HG03469 (cell line): ENCODE measurements at regions not wholly inside any gene's neighbourhood (a gene's known extent, or its start where the extent isn't known, plus 50 kb on each side); places are given as distances from the start of the nearest gene placed in this dataset.

Source experiments
- ATAC-seq: cut with Tn5 transposase; IDR thresholded peaks from one replicate; pipeline ENCODE4 v1.9.1; 2021; ENCODE audit warnings: mild to moderate bottlenecking, moderate library complexity, moderate number of reproducible peaks; ENCODE audit not compliant: unreplicated experiment

- ATAC-seq = no peak
Measured at GRCh38 chr15:47513471-47513870, 203.8 kb upstream of the SEMA6D start.

- ATAC-seq = no peak
Measured at GRCh38 chr15:47514200-47514652, 203.1 kb upstream of the SEMA6D start.

GRCh38 chr15:47516558-47516957 lies 200.7 kb upstream of the SEMA6D start:
- no peak for ATAC-seq

GRCh38 chr15:47516972-47517371 lies 200.3 kb upstream of the SEMA6D start:
- no peak for ATAC-seq

- no peak for ATAC-seq
Measured at GRCh38 chr15:47517737-47518136, 199.6 kb upstream of the SEMA6D start.

- no peak for ATAC-seq
Measured at GRCh38 chr15:47523681-47524475, 193.4 kb upstream of the SEMA6D start.

- no peak for ATAC-seq
Measured at GRCh38 chr15:47529241-47529640, 188.1 kb upstream of the SEMA6D start.

GRCh38 chr15:47534673-47535072 lies 182.6 kb upstream of the SEMA6D start:
- no peak for ATAC-seq

- no peak for ATAC-seq
Measured at GRCh38 chr15:47541562-47541961, 175.7 kb upstream of the SEMA6D start.

- no peak for ATAC-seq
Measured at GRCh38 chr15:47542312-47542989, 174.9 kb upstream of the SEMA6D start.

- ATAC-seq = no peak
Measured at GRCh38 chr15:47548231-47548630, 169.1 kb upstream of the SEMA6D start.

- ATAC-seq = no peak
Measured at GRCh38 chr15:47548986-47549385, 168.3 kb upstream of the SEMA6D start.

- no peak for ATAC-seq
Measured at GRCh38 chr15:47551079-47551478, 166.2 kb upstream of the SEMA6D start.

GRCh38 chr15:47551546-47551945 lies 165.8 kb upstream of the SEMA6D start:
- no peak for ATAC-seq

- ATAC-seq = no peak
Measured at GRCh38 chr15:47552978-47553608, 164.2 kb upstream of the SEMA6D start.

GRCh38 chr15:47553947-47554346 lies 163.4 kb upstream of the SEMA6D start:
- no peak for ATAC-seq

GRCh38 chr15:47561102-47561501 lies 156.2 kb upstream of the SEMA6D start:
- no peak for ATAC-seq

GRCh38 chr15:47565949-47566348 lies 151.4 kb upstream of the SEMA6D start:
- no peak for ATAC-seq

- ATAC-seq = no peak
Measured at GRCh38 chr15:47566610-47567009, 150.7 kb upstream of the SEMA6D start.

GRCh38 chr15:47568030-47568429 lies 149.3 kb upstream of the SEMA6D start:
- no peak for ATAC-seq

- no peak for ATAC-seq
Measured at GRCh38 chr15:47570044-47570443, 147.3 kb upstream of the SEMA6D start.

GRCh38 chr15:47570451-47570850 lies 146.9 kb upstream of the SEMA6D start:
- no peak for ATAC-seq
